Esophagus mucosa (tissue), 1 donor: ENCODE measurements at regions not wholly inside any gene's neighbourhood (a gene's known extent, or its start where the extent isn't known, plus 50 kb on each side); places are given as distances from the start of the nearest gene placed in this dataset.
A peak's percentile ranks its signal among the peaks of the same experiment; 100 is the strongest.
"Not testable (repeated sequence)": the region's sequence is repeated elsewhere in the genome, so short reads cannot be mapped to it uniquely, and the experiment has no call there.

Experiments used
- ATAC-seq: fragments of 200-7000 bp; cut with Tn5 transposase; one replicate; pipeline ENCODE4 v1.9.1; 2020
- donor health status: DM: yes; HTN: yes; CAD: no.

- peak; percentile 44 for ATAC-seq
Observed at GRCh38 chr7:10483671-10484070, 490.0 kb upstream of the PHF14 start.

- no peak for ATAC-seq
Observed at GRCh38 chr7:10484767-10485166, 488.9 kb upstream of the PHF14 start.

- not testable (repeated sequence) for ATAC-seq
Observed at GRCh38 chr7:10501206-10501884, 472.3 kb upstream of the PHF14 start.

GRCh38 chr7:10507032-10507431 lies 466.6 kb upstream of the PHF14 start:
- no peak for ATAC-seq

GRCh38 chr7:10521306-10521705 lies 452.4 kb upstream of the PHF14 start:
- ATAC-seq: no peak

GRCh38 chr7:10533429-10533828 lies 440.2 kb upstream of the PHF14 start:
- not testable (repeated sequence) for ATAC-seq

GRCh38 chr7:10536561-10536960 lies 437.1 kb upstream of the PHF14 start:
- no peak for ATAC-seq

GRCh38 chr7:10537764-10538163 lies 435.9 kb upstream of the PHF14 start:
- no peak for ATAC-seq

GRCh38 chr7:10557375-10557774 lies 416.3 kb upstream of the PHF14 start:
- no peak for ATAC-seq

- ATAC-seq: no peak
Observed at GRCh38 chr7:10560497-10560896, 413.2 kb upstream of the PHF14 start.

- no peak for ATAC-seq
Observed at GRCh38 chr7:10568891-10569290, 404.8 kb upstream of the PHF14 start.

- no peak for ATAC-seq
Observed at GRCh38 chr7:10571759-10572158, 401.9 kb upstream of the PHF14 start.

GRCh38 chr7:10577866-10578374 lies 395.8 kb upstream of the PHF14 start:
- no peak for ATAC-seq

GRCh38 chr7:10579561-10579960 lies 394.1 kb upstream of the PHF14 start:
- ATAC-seq: no peak

GRCh38 chr7:10584886-10585285 lies 388.8 kb upstream of the PHF14 start:
- no peak for ATAC-seq

- ATAC-seq: no peak
Observed at GRCh38 chr7:10588084-10588483, 385.6 kb upstream of the PHF14 start.

- no peak for ATAC-seq
Observed at GRCh38 chr7:10592604-10593003, 381.1 kb upstream of the PHF14 start.

- ATAC-seq: no peak
Observed at GRCh38 chr7:10593080-10593479, 380.6 kb upstream of the PHF14 start.

GRCh38 chr7:10596827-10597226 lies 376.8 kb upstream of the PHF14 start:
- ATAC-seq: no peak

GRCh38 chr7:10604128-10604527 lies 369.5 kb upstream of the PHF14 start:
- no peak for ATAC-seq

- ATAC-seq: no peak
Observed at GRCh38 chr7:10612950-10613349, 360.7 kb upstream of the PHF14 start.

GRCh38 chr7:10618953-10619352 lies 354.7 kb upstream of the PHF14 start:
- ATAC-seq: no peak

GRCh38 chr7:10632712-10633111 lies 341.0 kb upstream of the PHF14 start:
- ATAC-seq: peak; percentile 48

GRCh38 chr7:10634239-10634638 lies 339.4 kb upstream of the PHF14 start:
- no peak for ATAC-seq

GRCh38 chr7:10637991-10638390 lies 335.7 kb upstream of the PHF14 start:
- no peak for ATAC-seq
